Subcutaneous abdominal adipose tissue (tissue), 5 donors: ENCODE measurements at regions not wholly inside any gene's neighbourhood (a gene's known extent, or its start where the extent isn't known, plus 50 kb on each side); places are given as distances from the start of the nearest gene placed in this dataset.

Experiments
- H3K27ac ChIP-seq: one replicate; pipeline ENCODE4 v1.7.0; 2013; ENCODE audit warnings: low read depth, mild to moderate bottlenecking, inconsistent platforms, low read length, moderate library complexity
- H3K27me3 ChIP-seq, 5 donors: one replicate each; pipeline ENCODE4 v1.7.0; 2013; ENCODE audit warnings: low read length in 5 of 5, inconsistent platforms in 1 of 5; ENCODE audit not compliant: control insufficient read depth in 5 of 5, insufficient read depth in 4 of 5
- H3K36me3 ChIP-seq, 5 donors: one replicate each; pipeline ENCODE4 v1.7.0; 2013; ENCODE audit warnings: low read length in 5 of 5; ENCODE audit not compliant: control insufficient read depth in 5 of 5, insufficient read depth in 5 of 5
- H3K4me1 ChIP-seq, 5 donors: one replicate each; pipeline ENCODE4 v1.7.0; 2013; ENCODE audit warnings: low read length in 5 of 5, mild to moderate bottlenecking in 3 of 5, moderate library complexity in 1 of 5; ENCODE audit not compliant: control insufficient read depth in 5 of 5, insufficient read depth in 5 of 5
- H3K4me3 ChIP-seq, 5 donors: one replicate each; pipeline ENCODE4 v1.7.0; 2013; ENCODE audit warnings: low read length in 5 of 5, low read depth in 1 of 5
- H3K9ac ChIP-seq, 5 donors: one replicate each; pipeline ENCODE4 v1.7.0; 2013; ENCODE audit warnings: low read length in 5 of 5, mild to moderate bottlenecking in 4 of 5, moderate library complexity in 3 of 5
- H3K9me3 ChIP-seq, 5 donors: one replicate each; pipeline ENCODE4 v1.7.0; 2013; ENCODE audit warnings: low read length in 5 of 5; ENCODE audit not compliant: control insufficient read depth in 5 of 5
- donor health status: healthy.
- donor health status: healthy.
- donor health status: healthy.
- donor health status: healthy.
- donor health status: healthy.

GRCh38 chr4:157818946-157819692 lies 353.7 kb downstream of the GASK1B start:
- H3K36me3 ChIP-seq = no peaks in the 10 kb centered on the region
- no peak overlapping the region for H3K9ac ChIP-seq
- no peak overlapping the region for H3K27ac ChIP-seq
- peaks cover 0 to 5% (median 0%) of the 10 kb centered on the region in 5 donors for H3K9me3 ChIP-seq
- H3K27me3 ChIP-seq = peaks cover 0 to 8% (median 0%) of the 10 kb centered on the region in 5 donors
- H3K4me3 ChIP-seq = no peak overlapping the region
- no peaks in the 10 kb centered on the region for H3K4me1 ChIP-seq

GRCh38 chr4:157810137-157810774 lies 362.6 kb downstream of the GASK1B start:
- no peaks in the 10 kb centered on the region for H3K4me1 ChIP-seq
- H3K27me3 ChIP-seq = no peaks in the 10 kb centered on the region
- H3K9ac ChIP-seq = no peak overlapping the region
- no peaks in the 10 kb centered on the region for H3K36me3 ChIP-seq
- H3K9me3 ChIP-seq = peaks cover 0 to 7% (median 0%) of the 10 kb centered on the region in 5 donors
- H3K4me3 ChIP-seq = no peak overlapping the region
- no peak overlapping the region for H3K27ac ChIP-seq

- Histone ChIP-seq H3K4me1 (no peaks in the 10 kb centered on the region), H3K9me3 (peaks cover 0 to 7% (median 0%) of the 10 kb centered on the region in 5 donors)
Measured at GRCh38 chr4:157808796-157809383, 363.9 kb downstream of the GASK1B start.

GRCh38 chr4:157806184-157806583 lies 366.6 kb downstream of the GASK1B start:
- Histone ChIP-seq H3K9ac (no peak overlapping the region), H3K27me3 (no peaks in the 10 kb centered on the region), H3K36me3 (no peaks in the 10 kb centered on the region), H3K9me3 (peaks cover 0 to 11% (median 2%) of the 10 kb centered on the region in 5 donors), H3K4me3 (no peak overlapping the region), H3K27ac (no peak overlapping the region), H3K4me1 (no peaks in the 10 kb centered on the region)

More at GRCh38 chr4:157808796-157809383, 363.9 kb downstream of the GASK1B start:
- no peak overlapping the region for H3K27ac ChIP-seq
- no peaks in the 10 kb centered on the region for H3K36me3 ChIP-seq
- no peaks in the 10 kb centered on the region for H3K27me3 ChIP-seq
- H3K9ac ChIP-seq = no peak overlapping the region
- H3K4me3 ChIP-seq = no peak overlapping the region

GRCh38 chr4:157804986-157805385 lies 367.8 kb downstream of the GASK1B start:
- Histone ChIP-seq H3K4me1 (no peaks in the 10 kb centered on the region), H3K4me3 (no peak overlapping the region), H3K36me3 (no peaks in the 10 kb centered on the region), H3K9me3 (peaks cover 0 to 13% (median 2%) of the 10 kb centered on the region in 5 donors), H3K27ac (no peak overlapping the region), H3K27me3 (no peaks in the 10 kb centered on the region), H3K9ac (no peak overlapping the region)

GRCh38 chr4:157803845-157804521 lies 368.8 kb downstream of the GASK1B start:
- no peak overlapping the region for H3K27ac ChIP-seq
- H3K4me3 ChIP-seq = no peak overlapping the region
- no peak overlapping the region for H3K9ac ChIP-seq
- no peaks in the 10 kb centered on the region for H3K27me3 ChIP-seq
- H3K36me3 ChIP-seq = no peaks in the 10 kb centered on the region
- no peaks in the 10 kb centered on the region for H3K4me1 ChIP-seq
- H3K9me3 ChIP-seq = peaks cover 0 to 13% (median 2%) of the 10 kb centered on the region in 5 donors

GRCh38 chr4:157803421-157803820 lies 369.4 kb downstream of the GASK1B start:
- H3K36me3 ChIP-seq = no peaks in the 10 kb centered on the region
- H3K9ac ChIP-seq = no peak overlapping the region
- peaks cover 0 to 8% (median 2%) of the 10 kb centered on the region in 5 donors for H3K9me3 ChIP-seq
- no peaks in the 10 kb centered on the region for H3K4me1 ChIP-seq
- H3K27ac ChIP-seq = no peak overlapping the region
- no peak overlapping the region for H3K4me3 ChIP-seq
- no peaks in the 10 kb centered on the region for H3K27me3 ChIP-seq

- Histone ChIP-seq H3K4me3 (no peak overlapping the region), H3K27ac (no peak overlapping the region), H3K9me3 (peaks cover 0 to 2% (median 0%) of the 10 kb centered on the region in 5 donors), H3K27me3 (no peaks in the 10 kb centered on the region), H3K36me3 (no peaks in the 10 kb centered on the region), H3K9ac (no peak overlapping the region), H3K4me1 (no peaks in the 10 kb centered on the region)
Measured at GRCh38 chr4:157795495-157795894, 377.3 kb downstream of the GASK1B start.

GRCh38 chr4:157792716-157793115 lies 380.1 kb downstream of the GASK1B start:
- Histone ChIP-seq H3K27me3 (no peaks in the 10 kb centered on the region), H3K4me1 (no peaks in the 10 kb centered on the region), H3K9ac (no peak overlapping the region), H3K36me3 (no peaks in the 10 kb centered on the region), H3K4me3 (no peak overlapping the region), H3K27ac (no peak overlapping the region), H3K9me3 (no peaks in the 10 kb centered on the region)

- no peak overlapping the region for H3K9ac ChIP-seq
- no peaks in the 10 kb centered on the region for H3K27me3 ChIP-seq
- no peak overlapping the region for H3K4me3 ChIP-seq
- H3K4me1 ChIP-seq = no peaks in the 10 kb centered on the region
- H3K36me3 ChIP-seq = no peaks in the 10 kb centered on the region
- no peaks in the 10 kb centered on the region for H3K9me3 ChIP-seq
- no peak overlapping the region for H3K27ac ChIP-seq
Measured at GRCh38 chr4:157791236-157791635, 381.6 kb downstream of the GASK1B start.
